ENCODE measurements at regions not wholly inside any gene's neighbourhood (a gene's known extent, or its start where the extent isn't known, plus 50 kb on each side); places are given as distances from the start of the nearest gene placed in this dataset.
"Not testable (repeated sequence)": the region's sequence is repeated elsewhere in the genome, so short reads cannot be mapped to it uniquely, and the experiment has no call there.

DNA sequence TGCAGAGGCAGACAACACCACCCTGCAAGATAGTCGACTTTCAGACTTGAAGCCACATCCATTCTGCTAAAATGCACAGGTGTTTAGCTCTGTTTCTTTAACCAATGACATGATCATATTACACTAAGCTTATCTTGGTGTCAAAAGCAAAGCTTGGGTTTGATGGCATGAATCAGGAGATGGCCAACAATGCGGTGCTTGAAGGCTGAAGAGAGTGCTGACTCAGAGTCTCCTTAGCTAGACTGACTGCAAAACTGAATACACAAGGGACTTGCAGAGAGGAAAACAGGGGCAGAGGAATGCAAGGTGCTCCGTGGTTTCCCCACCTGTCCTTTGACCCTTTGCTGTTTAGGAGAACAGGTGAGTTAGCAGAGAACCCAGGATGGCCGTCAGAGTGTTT is 262.6 kb downstream of the SIPA1L2 start:
- no peak for DNase-seq (ENCODE audit: insufficient read length, low spot score)
- no peak for FAIRE-seq
- TF ChIP-seq POLR2A (IDR thresholded peaks at IDR 0.05; ENCODE audit: low read depth, low read length), result no peak

DNA sequence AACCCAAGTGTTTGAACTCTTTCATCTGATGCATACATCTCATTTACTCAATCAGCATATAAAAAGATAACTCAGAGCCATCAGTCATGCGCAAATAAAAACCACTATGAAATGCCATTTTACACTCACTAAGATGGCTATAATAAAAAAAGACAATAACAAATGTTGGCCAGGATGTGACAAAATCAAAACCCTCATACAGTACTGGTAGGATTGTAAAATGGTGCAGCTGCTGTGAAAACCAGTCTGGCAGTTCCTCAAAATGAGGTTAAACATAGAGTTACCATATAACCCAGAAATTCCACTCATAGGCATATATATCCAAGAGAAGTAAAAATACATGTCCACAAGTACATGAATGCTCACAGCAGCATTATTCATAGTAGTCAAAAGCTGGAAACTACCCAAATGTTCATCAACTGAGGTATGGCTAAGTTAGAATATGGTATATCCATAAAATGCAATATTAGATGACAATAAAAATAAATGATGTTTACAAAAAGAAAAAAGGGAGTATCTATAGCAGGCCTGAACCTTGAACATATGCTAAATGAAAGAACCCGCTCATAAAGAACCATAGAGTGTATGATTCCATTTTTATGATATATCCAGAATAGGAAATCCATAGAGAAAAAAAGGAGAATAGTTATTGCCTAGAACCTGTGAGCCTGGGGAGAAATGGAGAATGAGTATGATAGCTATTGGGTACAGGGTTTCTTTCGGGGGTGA is 265.1 kb downstream of the SIPA1L2 start:
- DNase-seq (ENCODE audit: insufficient read length, low spot score) (no peak), FAIRE-seq (no peak)
- no peak for TF ChIP-seq POLR2A (IDR thresholded peaks at IDR 0.05; ENCODE audit: low read depth, low read length)

DNA sequence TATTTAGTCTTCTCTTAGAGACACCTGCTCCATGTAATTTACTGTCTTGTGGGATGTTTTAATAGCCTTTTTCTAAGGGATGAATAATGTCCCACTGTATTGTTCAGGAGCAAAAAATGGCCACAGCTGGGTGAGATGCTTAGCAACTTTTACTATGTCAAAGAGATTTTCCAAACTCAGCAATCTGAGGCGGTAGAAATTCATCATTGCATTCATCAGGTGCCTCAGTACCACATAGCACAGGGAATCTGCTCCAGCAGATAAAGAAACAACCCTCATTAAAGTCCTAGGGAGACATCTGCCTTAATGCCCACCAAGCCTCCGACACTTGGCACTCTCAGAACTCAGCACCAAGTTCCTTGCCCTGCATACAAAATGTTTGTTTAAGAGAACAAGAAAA is 266.9 kb downstream of the SIPA1L2 start:
- FAIRE-seq (no peak), DNase-seq (ENCODE audit: insufficient read length, low spot score) (no peak)
- no peak for TF ChIP-seq POLR2A (IDR thresholded peaks at IDR 0.05; ENCODE audit: low read depth, low read length)

DNA sequence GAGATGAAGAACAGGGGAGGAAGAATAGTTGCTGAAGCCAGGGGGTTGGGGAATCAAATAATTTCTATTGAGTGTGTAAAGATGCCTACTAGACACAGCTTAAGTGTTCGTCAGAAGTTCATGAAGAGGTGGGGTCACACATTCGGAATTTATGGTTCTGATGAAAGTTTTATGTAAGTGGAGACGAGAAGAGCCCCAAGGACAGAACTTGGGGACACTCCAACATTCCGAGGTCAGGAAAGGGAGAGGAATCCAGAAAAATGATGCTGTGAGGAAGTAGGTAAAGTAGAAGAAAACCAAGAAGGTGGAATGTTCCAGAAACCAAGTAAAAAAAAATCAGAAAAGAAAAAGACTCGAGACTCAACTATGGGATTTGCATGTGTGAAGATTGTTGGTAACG is 272.5 kb downstream of the SIPA1L2 start:
- TF ChIP-seq POLR2A (IDR thresholded peaks at IDR 0.05; ENCODE audit: low read depth, low read length), result no peak
- DNase-seq (ENCODE audit: insufficient read length, low spot score) (no peak), FAIRE-seq (no peak)

DNA sequence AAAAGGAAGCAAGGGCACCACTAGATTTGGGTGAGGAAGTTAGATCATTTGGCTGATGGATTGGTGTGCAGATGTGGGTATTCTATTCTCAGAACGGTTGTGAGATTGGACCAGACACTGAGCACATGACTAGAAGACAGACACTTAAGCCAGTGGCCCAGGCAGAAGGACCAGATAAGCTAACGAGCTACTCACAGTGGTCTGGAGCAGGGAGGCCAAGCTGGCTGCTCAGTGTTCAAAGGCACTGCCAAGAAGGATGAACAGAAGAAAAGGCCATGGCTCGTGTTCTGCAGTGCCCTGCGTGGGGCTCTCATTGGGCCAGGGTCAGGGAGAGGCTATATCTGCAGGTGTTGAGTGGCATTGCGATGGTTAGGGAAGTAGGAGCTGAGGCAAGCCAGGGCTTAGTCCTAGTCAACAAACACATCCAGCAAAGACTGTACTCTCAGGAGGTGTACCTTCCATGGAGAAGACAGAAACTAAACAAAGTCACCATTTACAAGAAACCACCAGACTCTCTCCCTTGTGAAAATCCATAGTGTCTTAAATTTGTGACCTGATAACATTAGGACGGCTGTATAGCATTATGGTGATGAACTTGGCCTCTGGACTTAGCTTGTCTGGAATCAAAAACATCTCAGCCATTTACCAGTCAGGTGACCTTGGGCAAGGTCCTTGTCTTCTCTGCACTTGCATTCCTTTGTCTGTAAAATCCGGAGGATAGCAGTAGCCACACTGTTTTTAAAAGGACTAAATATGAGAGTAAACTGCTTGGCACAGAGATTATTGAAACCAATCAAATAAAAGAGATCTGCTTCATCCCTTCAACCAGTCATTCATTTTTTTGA is 274.5 kb downstream of the SIPA1L2 start:
- FAIRE-seq (no peak), DNase-seq (ENCODE audit: insufficient read length, low spot score) (no peak)
- no peak for TF ChIP-seq POLR2A (IDR thresholded peaks at IDR 0.05; ENCODE audit: low read depth, low read length)

DNA sequence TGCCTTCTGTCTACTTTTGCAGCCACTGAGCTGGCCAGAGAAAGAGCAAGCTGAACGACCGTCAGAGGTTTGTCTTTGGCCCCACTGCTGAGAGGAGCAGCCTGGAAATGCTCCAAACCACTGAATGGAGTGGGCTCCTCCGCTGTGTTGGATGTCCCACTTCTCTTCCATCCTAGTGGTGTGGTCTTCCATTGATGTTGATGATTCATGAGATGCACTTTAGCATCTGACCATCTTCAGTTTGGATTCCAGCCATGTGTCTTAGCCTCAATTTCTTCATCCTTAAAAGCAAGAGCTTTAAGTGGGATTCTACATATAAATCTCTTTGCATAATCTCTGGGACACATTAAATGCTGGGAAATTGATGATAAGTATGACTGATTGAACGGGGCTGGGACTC is 276.9 kb downstream of the SIPA1L2 start:
- FAIRE-seq, result no peak
- no peak for TF ChIP-seq POLR2A (IDR thresholded peaks at IDR 0.05; ENCODE audit: low read depth, low read length)
- DNase-seq (ENCODE audit: insufficient read length, low spot score), result no peak

DNA sequence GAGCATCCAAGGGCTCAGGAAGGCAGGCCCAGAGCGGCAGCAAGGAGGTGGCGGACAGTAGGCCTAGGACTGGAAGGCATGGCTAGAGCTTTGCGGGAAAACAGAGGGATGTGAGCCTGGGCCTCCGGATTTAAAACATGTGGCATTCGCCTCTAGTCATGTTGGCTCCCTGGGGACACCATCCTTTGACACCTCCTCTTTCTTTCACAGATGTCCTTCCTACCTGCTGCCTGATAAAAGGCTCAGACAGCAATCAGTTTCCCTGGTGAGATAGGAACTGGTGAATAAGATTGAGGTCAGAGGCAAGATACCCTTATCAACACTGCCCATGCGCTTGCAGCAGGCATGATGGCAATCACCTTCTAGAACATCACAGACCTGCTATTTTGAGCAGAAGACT is 277.6 kb downstream of the SIPA1L2 start:
- no peak for FAIRE-seq
- DNase-seq (ENCODE audit: insufficient read length, low spot score), result no peak
- TF ChIP-seq POLR2A (IDR thresholded peaks at IDR 0.05; ENCODE audit: low read depth, low read length), result no peak

DNA sequence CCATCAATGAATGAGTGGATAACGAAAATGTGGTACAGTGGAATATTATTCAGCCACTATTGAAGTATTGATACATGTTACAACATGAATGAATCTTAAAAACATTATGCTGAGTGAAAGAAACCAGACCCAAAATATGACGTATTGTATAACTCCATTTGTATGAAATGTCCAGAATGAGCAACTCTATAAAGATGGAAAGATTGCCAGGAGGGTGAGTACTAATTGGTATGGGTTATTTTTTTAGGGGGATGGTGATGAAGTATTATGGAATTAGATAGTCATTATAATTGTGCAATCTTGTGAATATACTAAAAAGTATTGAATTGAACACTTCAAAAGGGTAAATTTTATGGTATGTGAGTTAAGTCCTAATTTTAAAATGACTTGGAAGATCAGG is 278.6 kb downstream of the SIPA1L2 start:
- FAIRE-seq (no peak), DNase-seq (ENCODE audit: insufficient read length, low spot score) (no peak)
- TF ChIP-seq POLR2A (IDR thresholded peaks at IDR 0.05; ENCODE audit: low read depth, low read length), result no peak

DNA sequence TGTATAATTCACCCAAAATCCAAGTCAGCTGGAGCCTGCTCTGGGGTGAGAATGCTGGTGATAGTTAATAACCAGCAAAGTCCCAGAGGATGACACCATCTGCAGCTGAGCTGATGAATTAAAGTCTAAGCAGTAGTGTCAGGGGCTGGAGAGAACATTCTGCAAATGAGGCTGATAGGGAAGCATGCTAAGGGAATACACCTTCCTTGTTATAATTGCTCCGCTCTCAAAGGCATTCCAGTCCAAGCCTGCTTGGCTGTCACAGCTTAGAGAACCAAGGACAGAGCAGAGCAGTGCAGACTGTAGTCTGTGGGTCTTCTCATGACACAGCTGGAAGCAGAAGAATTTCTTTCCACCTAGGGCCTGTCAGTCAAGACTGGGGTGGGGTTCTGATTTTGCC is 283.1 kb downstream of the SIPA1L2 start:
- TF ChIP-seq POLR2A (IDR thresholded peaks at IDR 0.05; ENCODE audit: low read depth, low read length), result no peak
- FAIRE-seq (no peak), DNase-seq (ENCODE audit: insufficient read length, low spot score) (no peak)

DNA sequence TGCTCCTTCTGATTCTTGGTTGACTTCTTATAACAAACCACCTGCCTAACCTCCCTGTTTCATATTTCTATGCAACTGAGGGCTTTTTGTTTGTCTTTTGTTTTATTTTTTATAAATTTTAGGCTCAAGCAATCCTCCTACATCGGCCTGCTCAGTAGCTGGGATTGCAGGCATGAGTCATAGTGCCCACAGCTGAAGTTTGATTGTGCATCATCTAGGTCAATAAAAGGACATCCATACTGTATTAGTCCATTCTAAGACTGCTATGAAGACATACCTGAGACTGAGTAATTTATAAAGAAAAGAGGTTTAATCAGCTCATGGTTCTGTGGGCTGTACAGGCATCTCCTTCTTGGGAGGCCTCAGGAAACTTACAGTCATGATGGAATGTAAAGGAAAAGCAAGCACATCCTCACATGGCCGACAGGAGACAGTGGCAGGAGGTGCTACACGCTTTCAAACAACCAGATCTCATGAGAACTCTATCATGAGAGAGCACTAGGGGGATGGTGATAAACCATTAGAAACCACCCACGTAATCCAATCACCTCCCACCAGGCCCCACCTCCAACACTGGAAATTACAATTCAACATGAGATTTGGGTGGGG is 285.0 kb downstream of the SIPA1L2 start:
- TF ChIP-seq POLR2A (IDR thresholded peaks at IDR 0.05; ENCODE audit: low read depth, low read length), result no peak
- DNase-seq (ENCODE audit: insufficient read length, low spot score) (no peak), FAIRE-seq (no peak)

DNA sequence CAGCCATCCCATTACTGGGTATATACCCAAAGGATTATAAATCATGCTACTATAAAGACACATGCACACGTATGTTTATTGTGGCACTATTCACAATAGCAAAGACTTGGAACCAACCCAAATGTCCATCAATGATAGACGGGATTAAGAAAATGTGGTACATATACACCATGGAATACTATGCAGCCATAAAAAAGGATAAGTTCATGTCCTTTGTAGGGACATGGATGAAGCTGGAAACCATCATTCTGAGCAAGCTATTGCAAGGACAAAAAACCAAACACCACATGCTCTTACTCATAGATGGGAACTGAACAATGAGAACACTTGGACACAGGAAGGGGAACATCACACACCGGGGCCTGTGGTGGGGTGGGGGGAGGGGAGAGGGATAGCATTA is 285.7 kb downstream of the SIPA1L2 start:
- not testable (repeated sequence) for FAIRE-seq; DNase-seq (ENCODE audit: insufficient read length, low spot score)

DNA sequence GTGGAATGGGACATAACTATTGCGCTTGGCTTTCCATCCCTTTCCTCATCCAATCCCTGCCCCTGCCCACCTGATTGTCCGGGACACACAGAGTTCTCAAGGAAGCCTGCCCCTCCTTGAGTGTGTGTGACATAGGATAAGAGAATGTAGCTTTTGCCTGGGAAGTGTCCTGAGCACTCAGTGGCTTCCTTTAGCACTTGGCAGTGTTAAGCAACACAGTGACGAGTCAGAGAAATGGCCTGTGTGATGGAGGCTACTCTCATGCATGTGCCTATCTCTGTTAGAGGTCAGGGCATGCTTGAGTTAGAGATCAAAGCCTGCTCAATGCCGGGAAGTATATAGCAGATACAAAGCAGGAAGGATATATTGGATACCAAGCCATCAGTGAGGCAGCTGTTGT is 289.5 kb downstream of the SIPA1L2 start:
- no peak for DNase-seq (ENCODE audit: insufficient read length, low spot score)
- no peak for TF ChIP-seq POLR2A (IDR thresholded peaks at IDR 0.05; ENCODE audit: low read depth, low read length)
- no peak for FAIRE-seq

DNA sequence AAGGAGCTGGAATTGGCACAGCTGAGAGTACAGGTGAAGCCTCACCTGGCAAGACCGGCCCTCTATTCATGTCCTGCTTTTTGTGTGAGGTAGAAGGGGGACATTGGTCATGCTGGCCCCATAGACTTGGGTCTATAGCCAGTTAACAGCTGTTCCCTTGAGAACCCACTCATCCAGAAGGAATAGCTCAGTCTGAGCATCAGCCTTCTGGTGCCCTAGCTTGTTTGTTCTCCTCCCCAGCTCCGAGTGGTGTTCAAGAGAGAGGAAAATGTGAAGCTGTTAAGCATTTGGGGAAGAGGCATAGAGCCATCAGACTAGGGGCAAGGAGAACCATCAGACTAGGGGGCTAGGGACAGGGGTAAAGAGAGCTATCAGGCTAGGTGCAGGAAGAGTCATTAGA is 290.9 kb downstream of the SIPA1L2 start:
- DNase-seq (ENCODE audit: insufficient read length, low spot score), result no peak
- TF ChIP-seq POLR2A (IDR thresholded peaks at IDR 0.05; ENCODE audit: low read depth, low read length), result no peak
- FAIRE-seq, result no peak

DNA sequence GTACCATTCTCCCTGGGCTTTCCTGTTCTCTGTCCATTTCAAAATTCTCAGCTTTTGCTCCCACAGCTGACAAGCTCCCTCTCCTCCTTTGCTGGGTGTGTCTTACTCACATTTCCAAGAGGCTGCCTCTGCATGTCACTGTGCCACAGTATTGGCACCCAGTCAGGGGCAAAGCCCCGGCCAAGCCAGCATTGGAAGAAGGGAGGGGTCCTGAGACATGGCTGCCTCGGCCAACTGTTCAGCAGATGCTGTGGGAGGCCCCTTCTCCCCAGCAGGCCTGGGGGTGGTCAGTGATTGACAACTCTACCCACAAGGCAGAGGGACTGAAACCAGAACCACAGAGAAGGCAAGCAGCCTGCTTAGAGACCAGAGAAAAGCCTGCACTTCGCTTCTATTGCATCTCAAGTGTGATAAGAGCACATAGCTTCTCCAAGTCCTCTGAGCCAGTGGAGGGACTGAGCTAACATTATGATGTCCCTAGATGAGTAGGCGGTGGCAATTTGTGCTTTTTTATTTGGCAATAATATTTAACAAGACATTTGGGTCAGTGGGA is 294.1 kb downstream of the SIPA1L2 start:
- no peak for FAIRE-seq

More for the DNA sequence above, 294.1 kb downstream of the SIPA1L2 start:
- TF ChIP-seq POLR2A (IDR thresholded peaks at IDR 0.05; ENCODE audit: low read depth, low read length), result no peak
- no peak for DNase-seq (ENCODE audit: insufficient read length, low spot score)

Measured in H54 (cell line).